Pulmonary artery endothelial cell (primary cell): ENCODE measurements at regions not wholly inside any gene's neighbourhood (a gene's known extent, or its start where the extent isn't known, plus 50 kb on each side); places are given as distances from the start of the nearest gene placed in this dataset.

Experiments used
- DNase-seq: peaks from one replicate; pipeline ENCODE4 v3.0.0-alpha.2; 2011; ENCODE audit warnings: low read depth, low spot score

GRCh38 chr18:72187956-72188355 lies 356.2 kb downstream of the CBLN2 start:
- DNase-seq = no peak

GRCh38 chr18:72181241-72181764 lies 362.8 kb downstream of the CBLN2 start:
- no peak for DNase-seq

- DNase-seq = no peak
Measured at GRCh38 chr18:72180689-72181088, 363.5 kb downstream of the CBLN2 start.

GRCh38 chr18:72174972-72175649 lies 369.0 kb downstream of the CBLN2 start:
- no peak for DNase-seq

- DNase-seq = no peak
Measured at GRCh38 chr18:72171596-72171995, 372.5 kb downstream of the CBLN2 start.

- DNase-seq = no peak
Measured at GRCh38 chr18:72161691-72162090, 382.5 kb downstream of the CBLN2 start.

- no peak for DNase-seq
Measured at GRCh38 chr18:72160510-72161445, 383.4 kb downstream of the CBLN2 start.

GRCh38 chr18:72155327-72155726 lies 388.8 kb downstream of the CBLN2 start:
- DNase-seq = no peak

- DNase-seq = no peak
Measured at GRCh38 chr18:72154926-72155325, 389.2 kb downstream of the CBLN2 start.

- no peak for DNase-seq
Measured at GRCh38 chr18:72152935-72153334, 391.2 kb downstream of the CBLN2 start.

GRCh38 chr18:72147830-72148229 lies 396.3 kb downstream of the CBLN2 start:
- no peak for DNase-seq

- DNase-seq = no peak
Measured at GRCh38 chr18:72140007-72140406, 404.1 kb downstream of the CBLN2 start.

- no peak for DNase-seq
Measured at GRCh38 chr18:72128649-72129048, 415.5 kb downstream of the CBLN2 start.

- no peak for DNase-seq
Measured at GRCh38 chr18:72122103-72122502, 422.0 kb downstream of the CBLN2 start.

- DNase-seq = no peak
Measured at GRCh38 chr18:72119082-72119481, 425.1 kb downstream of the CBLN2 start.

GRCh38 chr18:72114801-72115594 lies 429.1 kb downstream of the CBLN2 start:
- no peak for DNase-seq

- no peak for DNase-seq
Measured at GRCh38 chr18:72107647-72108383, 436.3 kb downstream of the CBLN2 start.

- DNase-seq = no peak
Measured at GRCh38 chr18:72104851-72105250, 439.3 kb downstream of the CBLN2 start.

- no peak for DNase-seq
Measured at GRCh38 chr18:72102412-72102811, 441.7 kb downstream of the CBLN2 start.

- no peak for DNase-seq
Measured at GRCh38 chr18:72100465-72101004, 443.6 kb downstream of the CBLN2 start.

- DNase-seq = no peak
Measured at GRCh38 chr18:72091369-72091768, 452.8 kb downstream of the CBLN2 start.
